ENCODE measurements at regions not wholly inside any gene's neighbourhood (a gene's known extent, or its start where the extent isn't known, plus 50 kb on each side); places are given as distances from the start of the nearest gene placed in this dataset.

GRCh38 chr12:20278276-20278675 lies 90.1 kb upstream of the PDE3A start:
- TF ChIP-seq CTCF (IDR thresholded peaks at IDR 0.05) (no peak), POLR2A (IDR thresholded peaks at IDR 0.05) (no peak)
